Activated CD4-positive, alpha-beta T cell treated with anti-CD3 and anti-CD28 coated beads for 1 hour (primary cell): ENCODE measurements at regions not wholly inside any gene's neighbourhood (a gene's known extent, or its start where the extent isn't known, plus 50 kb on each side); places are given as distances from the start of the nearest gene placed in this dataset.
"Not testable (repeated sequence)": the region's sequence is repeated elsewhere in the genome, so short reads cannot be mapped to it uniquely, and the experiment has no call there.

Source experiments
- DNase-seq: peaks from one replicate; pipeline ENCODE4 v3.0.0-alpha.2; 2020

GRCh38 chr12:114616081-114616480 is 67.9 kb downstream of the TBX3 start:
- no peak for DNase-seq

- no peak for DNase-seq
These were observed 69.9 kb downstream of the TBX3 start for GRCh38 chr12:114614040-114614439.

GRCh38 chr12:114612062-114612461 is 71.9 kb downstream of the TBX3 start:
- DNase-seq = no peak

- DNase-seq = no peak
These were observed 72.6 kb downstream of the TBX3 start for GRCh38 chr12:114611145-114612018.

- no peak for DNase-seq
These were observed 75.5 kb downstream of the TBX3 start for GRCh38 chr12:114608509-114608908.

- no peak for DNase-seq
These were observed 78.1 kb downstream of the TBX3 start for GRCh38 chr12:114605918-114606317.

GRCh38 chr12:114604606-114605005 is 79.4 kb downstream of the TBX3 start:
- no peak for DNase-seq

GRCh38 chr12:114600584-114600983 is 83.4 kb downstream of the TBX3 start:
- DNase-seq = not testable (repeated sequence)

GRCh38 chr12:114598111-114598510 is 85.9 kb downstream of the TBX3 start:
- no peak for DNase-seq

- DNase-seq = no peak
These were observed 91.0 kb downstream of the TBX3 start for GRCh38 chr12:114592946-114593345.

- DNase-seq = no peak
These were observed 95.9 kb downstream of the TBX3 start for GRCh38 chr12:114588061-114588460.

- no peak for DNase-seq
These were observed 103.7 kb downstream of the TBX3 start for GRCh38 chr12:114580306-114580705.

- DNase-seq = no peak
These were observed 104.6 kb downstream of the TBX3 start for GRCh38 chr12:114579389-114579788.

- no peak for DNase-seq
These were observed 121.3 kb downstream of the TBX3 start for GRCh38 chr12:114562654-114563053.

- DNase-seq = no peak
These were observed 128.5 kb downstream of the TBX3 start for GRCh38 chr12:114555451-114555850.

GRCh38 chr12:114547636-114548035 is 136.3 kb downstream of the TBX3 start:
- DNase-seq = no peak

GRCh38 chr12:114530417-114530816 is 124.5 kb upstream of the TBX5 start:
- DNase-seq = no peak

- DNase-seq = no peak
These were observed 124.0 kb upstream of the TBX5 start for GRCh38 chr12:114529966-114530365.

GRCh38 chr12:114528766-114529165 is 122.8 kb upstream of the TBX5 start:
- DNase-seq = no peak

GRCh38 chr12:114521160-114521559 is 115.2 kb upstream of the TBX5 start:
- DNase-seq = not testable (repeated sequence)

- DNase-seq = no peak
These were observed 106.4 kb upstream of the TBX5 start for GRCh38 chr12:114512351-114512750.

GRCh38 chr12:114508529-114509129 is 102.7 kb upstream of the TBX5 start:
- DNase-seq = peak; percentile 27

GRCh38 chr12:114506651-114507050 is 100.7 kb upstream of the TBX5 start:
- no peak for DNase-seq

GRCh38 chr12:114504311-114504710 is 98.4 kb upstream of the TBX5 start:
- DNase-seq = no peak

GRCh38 chr12:114501474-114501807 is 95.5 kb upstream of the TBX5 start:
- no peak for DNase-seq
